HUES48 (cell line): ENCODE measurements at regions not wholly inside any gene's neighbourhood (a gene's known extent, or its start where the extent isn't known, plus 50 kb on each side); places are given as distances from the start of the nearest gene placed in this dataset.
A peak's percentile ranks its signal among the peaks of the same experiment; 100 is the strongest.
"Not testable (repeated sequence)": the region's sequence is repeated elsewhere in the genome, so short reads cannot be mapped to it uniquely, and the experiment has no call there.

Experiments used
- H3K27ac ChIP-seq: one replicate; pipeline ENCODE4 v1.7.0; 2013; ENCODE audit warnings: low read depth, low read length, inconsistent platforms
- H3K27me3 ChIP-seq: 2 replicates; pipeline ENCODE4 v1.6.1; 2013; ENCODE audit warnings: mild to moderate bottlenecking, low read length; ENCODE audit not compliant: control insufficient read depth, insufficient read depth
- H3K36me3 ChIP-seq: 2 replicates; pipeline ENCODE4 v1.6.1; 2013; ENCODE audit warnings: low read length; ENCODE audit not compliant: control insufficient read depth, insufficient read depth
- H3K4me1 ChIP-seq: 2 replicates; pipeline ENCODE4 v1.6.1; 2013; ENCODE audit warnings: mild to moderate bottlenecking, low read length; ENCODE audit not compliant: control insufficient read depth, insufficient read depth
- H3K4me3 ChIP-seq: 2 replicates; pipeline ENCODE4 v1.5.1; 2013; ENCODE audit warnings: mild to moderate bottlenecking, low read depth, low read length
- H3K9ac ChIP-seq: 2 replicates; pipeline ENCODE4 v1.6.1; 2013; ENCODE audit warnings: mild to moderate bottlenecking, low read depth, low read length, moderate library complexity
- H3K9me3 ChIP-seq: 2 replicates; pipeline ENCODE4 v1.6.1; 2013; ENCODE audit warnings: low read length; ENCODE audit not compliant: control insufficient read depth, insufficient read depth

DNA sequence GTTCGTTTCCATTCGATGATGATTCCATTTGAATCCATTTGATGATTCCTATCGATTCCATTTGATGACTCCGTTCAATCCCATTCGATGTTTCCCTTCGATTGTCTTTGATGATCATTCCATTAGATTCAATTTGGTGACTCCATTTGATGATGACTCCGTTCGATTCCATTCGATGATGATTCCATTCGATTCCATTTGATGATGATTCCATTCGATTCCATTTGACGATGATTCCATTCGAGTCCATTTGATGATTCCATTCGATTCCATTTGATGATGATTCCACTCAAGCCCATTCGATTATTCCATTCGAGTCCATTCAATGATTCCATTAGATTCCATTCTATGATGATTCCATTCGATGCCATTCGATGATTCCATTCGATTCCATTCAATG, 2730.6 kb downstream of the RPIA start:
- not testable (repeated sequence) for H3K36me3 ChIP-seq, H3K4me1 ChIP-seq, H3K9ac ChIP-seq, H3K27me3 ChIP-seq, H3K4me3 ChIP-seq, H3K27ac ChIP-seq
- H3K9me3 ChIP-seq = peaks cover 35% of the 10 kb centered on the region

DNA sequence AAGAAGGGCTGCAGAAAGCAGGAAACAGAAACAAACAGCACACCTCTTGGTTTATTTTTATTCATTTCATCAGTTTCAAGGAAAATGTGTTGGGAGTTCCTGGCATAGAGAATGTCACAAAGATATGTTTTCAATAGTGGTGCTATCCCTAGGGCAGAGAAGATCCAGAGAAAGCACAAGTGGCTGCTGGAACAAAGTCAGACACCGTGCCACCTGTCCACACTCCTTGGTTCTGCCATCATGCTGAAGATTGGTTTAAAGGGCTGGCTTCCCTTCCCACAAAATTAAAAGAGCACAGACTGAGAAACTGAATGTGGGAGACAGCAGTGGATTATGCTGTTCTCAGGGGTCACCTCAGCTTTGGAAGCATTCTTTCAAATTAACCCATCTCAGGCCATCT, 2735.7 kb downstream of the RPIA start:
- not testable (repeated sequence) for H3K4me3 ChIP-seq

DNA sequence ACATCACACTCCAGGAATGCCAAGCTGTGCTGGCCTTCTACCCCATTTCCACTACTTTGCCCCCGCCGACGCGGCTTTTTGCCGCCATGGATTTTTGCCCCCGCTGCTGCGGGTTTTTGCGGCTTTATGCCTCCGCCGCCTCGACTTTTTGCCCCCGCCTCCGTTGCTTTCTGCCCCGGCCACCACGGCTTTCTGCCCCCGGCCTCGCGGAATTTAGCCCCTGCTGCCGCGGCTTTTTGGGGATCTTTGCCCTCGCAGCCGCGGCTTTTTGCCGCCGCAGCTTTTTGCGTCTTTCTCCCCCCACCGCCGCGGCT, 2750.4 kb downstream of the RPIA start:
- H3K9ac ChIP-seq, H3K27ac ChIP-seq, H3K4me3 ChIP-seq, H3K4me1 ChIP-seq, H3K36me3 ChIP-seq: not testable (repeated sequence)
- peaks cover 11% of the 10 kb centered on the region for H3K9me3 ChIP-seq
- H3K27me3 ChIP-seq = peaks cover 19% of the 10 kb centered on the region

More for the DNA sequence above, 2735.7 kb downstream of the RPIA start:
- H3K9me3 ChIP-seq = peaks cover 19% of the 10 kb centered on the region
- H3K27me3 ChIP-seq, H3K9ac ChIP-seq, H3K36me3 ChIP-seq, H3K27ac ChIP-seq, H3K4me1 ChIP-seq: not testable (repeated sequence)

DNA sequence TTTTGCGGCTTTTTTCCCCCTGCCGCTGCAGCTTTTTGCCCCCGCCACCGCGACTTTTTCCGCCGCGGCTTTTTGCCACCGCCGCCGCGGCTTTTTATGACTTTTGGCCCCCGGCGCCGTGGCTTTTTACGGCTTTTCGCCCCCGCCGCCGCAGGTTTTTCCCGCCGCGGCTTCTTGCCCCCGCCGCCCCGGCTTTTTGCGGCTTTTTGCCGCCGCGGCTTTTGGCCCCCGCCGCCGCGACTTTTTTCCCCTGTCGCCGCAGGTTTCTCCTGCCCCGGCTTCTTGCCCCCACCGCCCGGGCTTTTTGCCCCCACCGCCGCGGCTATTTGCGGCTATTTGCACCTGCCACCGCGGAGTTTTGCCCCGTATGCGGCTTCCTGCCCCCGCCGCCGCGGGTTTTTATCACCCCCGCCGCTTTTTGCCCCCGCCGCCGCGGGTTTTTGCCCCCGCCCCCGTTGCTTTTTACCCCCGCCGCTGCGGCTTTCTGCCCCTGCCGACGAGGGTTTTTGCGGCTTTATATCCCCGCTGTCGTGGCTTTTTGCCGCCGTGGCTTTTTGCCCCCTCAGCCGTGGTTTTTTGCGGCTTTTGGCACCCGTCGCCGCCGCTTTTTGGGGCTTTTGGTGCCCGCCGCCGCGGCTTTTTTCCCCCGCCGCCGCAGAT, 2750.9 kb downstream of the RPIA start:
- Histone ChIP-seq H3K4me1 (no peaks in the 10 kb centered on the region), H3K27ac (no peak overlapping the region), H3K27me3 (peaks cover 19% of the 10 kb centered on the region), H3K4me3 (peak overlapping the region; percentile 43; the same call in 1 of the 2 replicates), H3K9ac (no peak overlapping the region), H3K36me3 (no peaks in the 10 kb centered on the region), H3K9me3 (peaks cover 11% of the 10 kb centered on the region)

DNA sequence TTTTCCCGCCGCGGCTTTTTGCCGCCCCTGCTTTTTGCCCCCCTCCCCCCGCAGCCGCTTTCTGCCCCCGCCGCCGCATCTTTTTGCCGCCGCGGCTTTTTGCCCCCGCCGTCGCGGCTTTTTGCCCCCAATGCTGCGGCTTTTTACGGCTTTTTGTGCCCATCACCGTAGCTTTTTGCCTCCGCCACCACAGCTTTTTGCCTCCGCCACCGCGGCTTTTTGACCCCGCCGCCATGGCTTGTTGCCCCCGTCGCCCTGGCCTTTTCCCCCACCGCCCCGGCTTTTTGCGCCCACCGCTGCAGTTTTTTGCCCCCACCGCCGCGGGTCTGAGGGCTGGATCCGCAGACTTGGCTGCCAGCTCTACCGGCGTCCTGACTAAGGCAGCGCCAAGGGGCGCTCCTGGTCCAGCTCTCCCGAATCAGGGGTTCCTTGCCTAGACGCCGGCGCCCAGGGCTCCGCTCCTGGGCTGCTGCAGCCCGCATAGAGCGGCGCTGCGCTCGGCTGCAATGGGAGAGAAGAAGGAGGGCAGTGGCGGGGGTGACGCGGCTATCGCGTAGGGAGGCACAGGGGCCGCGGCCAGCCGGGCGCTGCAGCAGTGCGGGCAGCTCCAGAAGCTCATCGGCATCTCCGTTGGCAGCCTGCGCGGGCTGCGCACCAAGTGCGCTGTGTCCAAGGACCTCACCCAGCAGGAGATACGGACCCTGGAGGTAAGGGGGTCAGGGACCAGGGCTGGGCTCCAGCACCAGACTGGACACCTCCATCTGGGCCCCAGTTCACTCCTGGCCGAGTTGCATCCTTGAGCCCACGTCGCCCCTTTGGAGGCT, 2751.6 kb downstream of the RPIA start:
- H3K27ac ChIP-seq, H3K36me3 ChIP-seq, H3K9ac ChIP-seq, H3K4me1 ChIP-seq: not testable (repeated sequence)
- H3K9me3 ChIP-seq = peaks cover 11% of the 10 kb centered on the region
- H3K27me3 ChIP-seq = peaks cover 19% of the 10 kb centered on the region
- peak overlapping the region; percentile 43; the same call in 1 of the 2 replicates for H3K4me3 ChIP-seq

DNA sequence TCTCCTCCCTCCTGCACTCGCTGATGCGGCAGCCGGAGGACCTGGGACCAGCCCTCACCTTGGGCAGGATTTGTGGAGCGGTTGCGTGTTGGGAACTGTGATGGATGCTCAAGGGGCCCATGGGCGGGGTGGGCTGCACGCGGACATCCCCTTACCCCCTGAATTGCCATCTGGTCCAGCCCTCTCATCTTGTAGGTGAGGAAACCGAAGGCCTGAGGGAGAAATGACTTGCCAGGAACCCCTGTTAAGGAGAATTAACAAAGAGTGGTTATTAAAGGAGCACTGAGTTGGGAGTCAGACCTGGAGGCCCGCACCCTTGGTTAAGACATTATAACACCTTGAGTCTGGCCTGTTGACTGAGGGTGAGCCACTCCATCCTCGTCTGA, 2752.2 kb downstream of the RPIA start:
- not testable (repeated sequence) for H3K4me3 ChIP-seq, H3K27ac ChIP-seq, H3K9ac ChIP-seq, H3K4me1 ChIP-seq, H3K36me3 ChIP-seq
- H3K27me3 ChIP-seq = peaks cover 19% of the 10 kb centered on the region
- H3K9me3 ChIP-seq = peaks cover 11% of the 10 kb centered on the region

DNA sequence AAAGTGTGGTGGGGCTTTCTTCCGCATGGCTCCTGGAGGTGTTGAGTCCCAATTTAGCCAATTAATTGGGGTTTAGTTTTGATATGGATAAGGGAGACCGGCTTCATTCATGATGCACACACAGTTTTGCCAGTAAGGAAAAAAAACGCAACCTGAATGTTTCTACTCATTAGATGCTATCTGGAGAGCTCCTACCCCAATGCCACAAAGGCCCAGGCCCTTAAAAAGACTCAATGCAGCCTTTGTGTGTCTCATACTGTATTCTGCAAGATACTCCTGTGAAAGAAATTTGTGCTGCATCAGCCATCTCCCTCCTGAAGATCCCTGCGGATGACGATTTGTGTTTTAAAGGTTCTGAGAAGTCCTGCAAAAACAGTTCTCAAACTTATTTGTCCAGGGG, 2754.2 kb downstream of the RPIA start:
- not testable (repeated sequence) for H3K4me3 ChIP-seq, H3K9me3 ChIP-seq, H3K27ac ChIP-seq, H3K36me3 ChIP-seq, H3K9ac ChIP-seq, H3K4me1 ChIP-seq
- peaks cover 19% of the 10 kb centered on the region for H3K27me3 ChIP-seq

DNA sequence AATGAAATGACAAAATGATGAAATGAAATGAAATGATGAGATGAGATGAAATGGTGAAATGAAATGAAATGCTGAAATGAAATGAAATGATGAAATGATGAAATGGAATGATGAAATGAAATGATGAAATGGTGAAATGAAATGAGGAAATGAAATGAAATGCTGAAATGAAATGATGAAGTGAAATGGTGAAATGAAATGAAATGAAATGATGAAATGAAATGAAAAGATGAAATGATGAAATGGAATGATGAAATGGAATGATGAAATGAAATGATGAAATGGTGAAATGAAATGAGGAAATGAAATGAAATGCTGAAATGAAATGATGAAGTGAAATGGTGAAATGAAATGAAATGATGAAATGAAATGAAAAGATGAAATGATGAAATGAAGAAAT, 2755.0 kb downstream of the RPIA start:
- not testable (repeated sequence) for H3K4me1 ChIP-seq, H3K9me3 ChIP-seq, H3K36me3 ChIP-seq, H3K27ac ChIP-seq, H3K4me3 ChIP-seq, H3K9ac ChIP-seq
- peaks cover 19% of the 10 kb centered on the region for H3K27me3 ChIP-seq

DNA sequence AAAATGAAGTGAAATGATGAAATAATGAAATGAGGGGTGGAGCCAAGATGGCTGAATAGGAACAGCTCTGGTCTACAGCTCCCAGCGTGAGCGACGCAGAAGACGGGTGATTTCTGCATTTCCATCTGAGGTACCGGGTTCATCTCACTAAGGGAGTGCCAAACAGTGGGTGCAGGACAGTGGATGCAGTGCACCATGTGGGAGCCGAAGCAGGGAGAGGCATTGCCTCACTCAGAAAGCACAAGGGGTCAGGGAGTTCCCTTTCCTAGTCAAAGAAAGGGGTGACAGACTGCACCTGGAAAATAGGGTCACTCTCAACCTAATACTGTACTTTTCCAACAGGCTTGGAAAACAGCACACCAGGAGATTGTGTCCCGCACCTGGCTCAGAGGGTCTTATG, 2755.4 kb downstream of the RPIA start:
- peaks cover 17% of the 10 kb centered on the region for H3K27me3 ChIP-seq
- H3K27ac ChIP-seq, H3K4me1 ChIP-seq: not testable (repeated sequence)

DNA sequence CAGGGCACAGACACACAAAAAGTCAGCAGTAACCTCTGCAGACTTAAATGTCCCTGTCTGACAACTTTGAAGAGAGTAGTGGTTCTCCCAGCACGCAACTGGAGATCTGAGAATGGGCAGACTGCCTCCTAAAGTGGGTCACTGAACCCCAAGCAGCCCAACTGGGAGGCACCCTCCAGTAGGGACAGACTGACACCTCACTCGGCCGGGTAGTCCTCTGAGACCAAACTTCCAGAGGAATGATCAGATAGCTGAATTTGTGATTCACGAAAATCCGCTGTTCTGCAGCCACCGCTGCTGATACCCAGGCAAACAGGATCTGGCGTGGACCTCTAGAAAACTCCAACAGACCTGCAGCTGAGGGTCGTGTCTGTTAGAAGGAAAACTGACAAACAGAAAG, 2756.0 kb downstream of the RPIA start:
- H3K27me3 ChIP-seq = peaks cover 11% of the 10 kb centered on the region
- H3K4me1 ChIP-seq, H3K36me3 ChIP-seq, H3K9me3 ChIP-seq, H3K9ac ChIP-seq, H3K27ac ChIP-seq, H3K4me3 ChIP-seq: not testable (repeated sequence)

More for the DNA sequence above, 2755.4 kb downstream of the RPIA start:
- not testable (repeated sequence) for H3K9ac ChIP-seq, H3K36me3 ChIP-seq, H3K9me3 ChIP-seq, H3K4me3 ChIP-seq

DNA sequence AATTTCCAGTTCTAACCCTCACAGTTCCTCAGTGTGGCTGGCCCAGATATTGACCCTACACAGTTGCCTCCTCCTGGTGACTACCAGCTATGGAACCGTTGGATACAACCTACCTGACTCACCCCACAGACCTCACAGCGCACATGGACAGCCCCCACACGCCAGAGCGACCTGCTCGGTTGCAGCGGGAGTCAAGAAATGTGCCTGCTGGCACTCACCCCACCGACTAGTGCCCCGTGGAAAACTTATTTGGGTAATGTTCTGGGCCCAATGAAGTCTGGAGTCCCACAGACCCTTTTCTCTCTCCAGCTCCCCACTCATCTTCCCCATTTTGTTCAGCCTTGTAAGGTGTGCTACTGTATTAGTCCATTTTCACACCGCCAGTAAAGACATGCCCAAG, 2770.8 kb downstream of the RPIA start:
- H3K4me1 ChIP-seq = not testable (repeated sequence)

More for the DNA sequence above, 2770.8 kb downstream of the RPIA start:
- not testable (repeated sequence) for H3K27ac ChIP-seq, H3K36me3 ChIP-seq, H3K9me3 ChIP-seq, H3K4me3 ChIP-seq, H3K27me3 ChIP-seq, H3K9ac ChIP-seq
